GM21619 (cell line): ENCODE measurements at regions not wholly inside any gene's neighbourhood (a gene's known extent, or its start where the extent isn't known, plus 50 kb on each side); places are given as distances from the start of the nearest gene placed in this dataset.

Source experiments
- ATAC-seq: cut with Tn5 transposase; IDR thresholded peaks from one replicate; pipeline ENCODE4 v1.9.1; 2021; ENCODE audit not compliant: unreplicated experiment

DNA sequence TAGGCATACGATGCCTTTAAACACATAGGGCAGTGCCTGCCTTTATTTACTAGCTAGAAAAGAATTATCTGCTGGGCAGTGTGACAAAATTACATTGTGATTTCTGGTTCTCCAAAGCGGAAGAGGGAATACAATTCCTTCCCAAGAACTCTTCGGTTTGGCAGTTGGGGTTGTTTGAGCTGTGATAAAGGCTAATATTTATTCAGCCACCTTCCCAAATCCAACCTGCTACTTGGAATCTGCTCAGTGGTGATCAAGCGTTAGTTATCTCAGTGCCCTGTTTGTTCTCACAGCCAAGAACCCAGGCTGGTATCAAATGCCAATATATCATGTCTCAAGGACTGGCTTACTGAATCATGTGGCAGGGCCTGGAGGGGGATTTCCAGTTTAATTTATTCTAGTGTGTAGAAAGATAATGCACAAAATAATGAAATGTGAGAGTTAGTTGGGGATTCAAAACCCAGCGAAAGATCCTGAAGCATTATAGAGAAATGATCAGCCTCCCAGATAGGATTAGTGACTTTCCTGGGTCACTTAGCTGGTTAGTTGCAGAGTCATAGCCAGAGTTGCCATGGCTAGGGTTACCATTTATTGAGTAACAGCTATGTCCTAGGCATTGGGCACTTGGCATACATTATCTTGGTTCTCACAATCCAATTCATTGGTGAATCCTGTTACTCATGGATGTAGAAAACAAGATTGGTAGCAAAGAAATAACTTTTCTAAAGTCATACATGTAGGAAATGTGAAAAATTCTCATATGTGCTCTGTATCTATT lies 457.0 kb upstream of the KLF4 start:
- no peak for ATAC-seq

DNA sequence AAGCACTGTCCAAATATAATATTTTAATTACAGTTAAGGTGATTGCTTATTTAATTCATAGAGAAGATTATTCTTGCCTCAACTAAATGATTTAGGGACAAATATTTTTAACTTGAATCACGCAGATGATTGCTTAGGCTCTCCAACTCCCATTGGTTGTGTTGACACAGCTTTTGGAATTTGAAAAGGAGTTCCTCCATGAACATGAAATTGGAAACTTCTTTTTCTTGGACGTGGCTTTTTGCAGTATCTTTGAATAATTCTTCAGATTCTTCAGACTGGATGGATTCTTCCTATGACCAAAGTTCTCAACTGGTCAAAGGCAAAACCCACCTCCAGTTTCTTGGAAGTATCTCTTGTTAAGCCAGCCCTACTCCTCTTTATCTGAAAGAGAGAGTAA lies 456.4 kb upstream of the KLF4 start:
- ATAC-seq = no peak

DNA sequence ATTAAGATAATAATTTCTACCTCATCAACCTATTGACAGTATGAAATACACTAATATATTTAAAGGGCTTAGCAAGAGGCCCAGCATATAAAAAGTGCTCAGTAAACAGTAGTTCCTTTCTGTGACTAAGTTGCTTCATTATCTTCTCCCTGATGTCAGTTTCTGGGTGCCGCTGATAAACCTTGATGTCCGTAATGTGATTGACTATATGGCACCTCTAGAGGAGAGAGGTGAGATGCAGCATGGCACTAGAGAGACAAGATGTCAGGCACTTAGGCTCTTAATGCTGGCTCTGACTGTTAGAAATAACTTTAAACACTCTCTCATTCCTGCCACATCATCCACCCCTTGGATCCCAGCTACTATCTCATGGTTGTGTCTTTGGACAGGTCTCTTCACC lies 455.9 kb upstream of the KLF4 start:
- no peak for ATAC-seq

DNA sequence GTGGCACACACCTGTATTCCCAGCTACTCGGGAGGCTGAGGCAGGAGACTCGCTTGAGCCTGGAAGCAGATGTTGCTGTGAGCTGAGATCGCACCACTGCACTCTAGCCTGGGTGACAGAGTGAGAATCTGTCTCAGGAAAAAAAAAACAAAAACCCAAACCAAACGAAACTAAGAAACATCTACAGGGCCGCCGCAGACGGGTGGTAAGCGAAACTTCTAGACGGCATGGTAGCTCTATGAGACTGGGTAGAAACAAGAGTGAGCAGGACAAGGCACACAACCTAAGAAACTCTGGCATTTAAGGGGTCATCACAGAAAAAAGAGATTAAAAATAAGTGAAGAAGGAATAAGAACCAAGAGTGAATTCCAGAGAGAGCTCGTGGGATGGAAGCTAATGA lies 454.8 kb upstream of the KLF4 start:
- ATAC-seq = no peak

DNA sequence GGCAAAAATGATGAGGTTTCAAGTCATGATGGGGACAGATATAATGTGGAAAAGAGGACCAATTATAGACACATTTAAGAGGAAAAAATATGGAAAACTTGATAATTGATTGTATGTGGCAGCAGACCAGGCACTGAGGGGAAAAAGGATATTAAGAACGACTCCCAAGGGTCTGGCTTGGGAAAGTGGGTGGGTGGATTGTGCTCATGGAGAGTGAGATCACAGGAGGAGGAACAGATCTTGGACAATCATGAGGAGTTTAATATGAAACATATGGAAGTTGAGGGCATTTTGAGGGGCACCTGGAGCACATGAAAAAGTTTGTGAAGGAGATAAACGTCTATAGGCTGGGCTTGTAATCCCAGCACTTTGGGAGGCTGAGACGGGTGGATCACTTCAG lies 454.3 kb upstream of the KLF4 start:
- no peak for ATAC-seq

DNA sequence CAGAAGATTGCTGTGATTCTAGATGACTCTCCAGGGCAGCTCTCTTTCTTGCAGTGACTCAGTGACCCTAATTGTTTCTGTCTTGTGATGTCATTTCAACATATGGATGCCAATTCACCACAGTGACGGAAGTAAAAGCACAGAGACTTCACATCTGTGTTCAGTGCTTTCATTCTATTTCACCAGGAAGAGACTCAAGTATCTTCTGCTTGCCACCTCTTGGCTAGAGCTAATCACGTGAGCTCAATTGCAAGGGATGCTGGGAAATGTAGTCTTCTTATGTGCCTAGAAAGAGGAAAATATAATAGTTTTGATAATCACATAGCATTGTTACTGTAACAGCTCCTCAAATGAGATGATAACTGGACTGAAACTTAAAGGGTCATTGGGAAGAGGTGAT lies 453.3 kb upstream of the KLF4 start:
- no peak for ATAC-seq

DNA sequence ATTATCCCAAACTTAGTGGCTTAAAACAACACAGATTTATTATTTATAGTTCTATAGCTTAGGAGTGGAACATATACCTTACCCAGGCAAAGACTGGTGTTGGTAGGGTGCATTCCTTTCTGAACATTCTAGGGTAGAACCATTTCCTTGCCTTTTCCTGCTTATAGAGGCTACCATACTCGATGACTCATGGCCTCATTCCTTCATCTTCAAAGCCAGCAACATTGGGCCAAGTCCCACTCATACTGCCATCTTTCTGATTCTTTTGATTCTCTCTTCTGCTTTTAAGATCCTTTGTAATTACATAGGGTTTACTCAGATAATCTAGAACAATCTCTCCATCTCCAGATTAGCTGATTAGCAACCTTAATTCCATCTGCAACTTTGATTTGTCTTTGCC lies 452.7 kb upstream of the KLF4 start:
- ATAC-seq = no peak

DNA sequence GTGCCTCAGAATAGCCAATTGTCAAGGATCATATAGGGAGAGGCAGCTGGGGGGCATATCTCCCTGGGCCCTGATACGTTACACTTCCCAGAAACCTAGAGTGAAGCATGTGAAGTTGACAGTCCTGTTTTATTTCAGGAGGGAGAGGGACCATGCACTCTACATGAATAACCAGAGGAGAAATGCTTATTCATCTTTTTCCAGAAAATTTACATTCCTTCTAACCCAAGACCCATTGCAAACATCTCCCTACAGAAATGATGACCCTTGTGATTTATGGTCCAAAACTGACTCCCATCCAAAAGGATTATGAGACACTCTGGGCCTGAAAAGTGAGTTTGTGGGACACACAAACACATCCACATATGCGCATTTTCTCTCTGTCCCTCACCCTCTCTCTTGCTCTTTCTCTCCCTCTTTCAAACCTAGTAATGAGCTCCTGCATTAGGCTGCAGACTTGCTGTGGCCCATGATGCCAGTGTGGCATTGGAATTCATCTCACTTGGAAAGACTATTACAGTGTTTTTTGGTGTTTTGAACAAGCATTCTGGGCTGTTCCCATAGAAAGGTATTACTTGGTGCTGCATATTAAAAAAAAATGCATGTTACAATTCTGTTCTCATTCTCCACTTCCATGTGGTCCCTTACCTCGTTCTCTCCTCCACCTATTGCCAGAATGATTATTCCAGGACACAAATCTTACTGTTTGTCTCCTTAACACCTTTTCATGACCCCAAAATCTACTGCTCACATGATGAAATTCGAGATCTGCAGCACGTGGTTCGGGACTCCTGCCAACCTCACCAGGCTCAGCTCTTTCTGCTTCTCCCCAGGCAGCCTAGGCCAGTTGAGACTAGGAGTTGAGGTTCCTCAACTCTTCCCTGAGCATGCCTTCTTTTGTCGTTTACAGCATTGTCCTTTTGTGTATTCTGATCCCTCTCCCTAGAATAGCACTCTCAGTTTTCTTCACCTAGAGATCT lies 451.3 kb upstream of the KLF4 start:
- ATAC-seq = no peak

DNA sequence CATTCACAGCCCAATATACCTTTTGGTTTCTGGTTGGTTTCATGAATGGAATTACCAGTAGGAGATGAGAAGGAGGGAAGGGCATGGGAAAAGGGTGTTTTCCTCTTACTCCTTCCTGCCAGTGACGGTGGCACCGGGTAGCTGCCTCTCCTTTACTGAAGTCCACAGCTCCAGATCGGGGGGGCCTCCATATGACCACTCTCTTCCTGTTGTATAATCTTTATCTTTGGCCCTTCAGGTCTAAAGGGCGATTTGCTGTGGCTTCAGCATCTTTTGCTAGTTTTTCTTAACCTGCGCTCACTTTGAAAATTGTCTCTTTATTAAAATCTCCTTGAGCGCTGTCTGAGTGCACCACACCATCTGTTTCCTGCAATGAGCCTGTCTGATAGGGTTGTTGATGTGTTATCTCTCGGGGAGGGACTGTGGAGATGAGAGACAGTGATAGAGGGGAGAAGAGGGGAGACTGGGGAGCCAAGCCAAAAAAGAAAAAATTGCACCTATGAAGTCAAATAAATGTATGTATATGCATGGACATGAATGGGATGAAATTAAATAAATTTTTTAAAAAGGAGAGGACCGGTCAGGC lies 449.3 kb upstream of the KLF4 start:
- no peak for ATAC-seq

DNA sequence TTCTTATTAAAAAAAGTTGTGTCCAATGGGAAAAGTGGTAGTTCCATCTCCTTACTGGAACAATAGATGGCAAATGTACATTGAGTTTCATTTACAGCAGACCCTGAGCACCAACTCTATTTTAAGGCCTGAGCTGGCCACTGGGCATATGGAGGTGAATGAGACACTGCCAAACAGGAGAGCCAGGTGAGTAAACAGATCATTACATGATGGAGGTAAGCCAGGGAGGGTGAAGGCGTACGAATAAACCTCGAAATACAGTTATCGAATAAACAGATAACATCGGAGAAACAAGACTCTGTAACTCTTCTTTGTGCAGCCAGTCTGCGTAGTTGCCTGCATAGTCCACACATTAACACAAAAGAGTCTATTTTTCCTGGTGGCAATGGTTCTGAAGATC lies 446.4 kb upstream of the KLF4 start:
- no peak for ATAC-seq

DNA sequence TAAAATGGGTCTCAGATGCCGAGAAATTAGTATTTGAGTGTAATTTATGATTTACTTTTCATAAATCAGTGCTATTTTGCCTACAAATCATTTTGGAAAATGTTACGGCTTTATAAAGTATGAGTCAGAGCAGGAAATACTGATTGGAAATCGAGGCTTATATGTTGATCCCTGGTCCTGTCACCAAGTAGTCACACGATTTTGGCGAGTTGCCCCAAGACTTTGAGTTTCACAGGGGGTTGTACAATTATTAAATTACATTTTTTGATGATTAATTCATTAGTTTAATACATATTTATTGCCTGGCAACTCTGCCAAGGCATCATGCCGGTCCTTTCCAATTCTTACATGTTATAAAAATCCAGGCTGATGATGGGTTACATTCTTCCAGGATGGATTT lies 443.9 kb upstream of the KLF4 start:
- no peak for ATAC-seq

DNA sequence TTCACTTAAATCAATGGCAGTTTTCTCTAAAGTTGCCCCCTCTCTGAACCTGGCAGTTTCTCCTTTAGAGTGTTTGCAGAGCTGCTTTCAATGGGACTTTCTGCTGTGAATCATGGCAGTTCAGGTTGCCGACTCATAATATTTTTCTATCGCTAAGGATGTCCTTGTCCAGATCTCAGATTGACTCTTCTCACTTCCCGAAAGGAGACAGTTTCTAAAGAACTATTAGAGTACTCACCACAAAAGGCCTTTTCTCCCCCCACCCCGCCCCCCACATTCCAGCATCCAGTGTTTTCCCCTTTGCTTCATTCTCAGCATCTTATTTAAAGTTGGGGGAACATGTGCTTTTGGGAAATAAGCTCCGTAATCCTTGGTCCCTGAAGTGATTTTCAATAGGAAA lies 443.5 kb upstream of the KLF4 start:
- ATAC-seq = no peak

DNA sequence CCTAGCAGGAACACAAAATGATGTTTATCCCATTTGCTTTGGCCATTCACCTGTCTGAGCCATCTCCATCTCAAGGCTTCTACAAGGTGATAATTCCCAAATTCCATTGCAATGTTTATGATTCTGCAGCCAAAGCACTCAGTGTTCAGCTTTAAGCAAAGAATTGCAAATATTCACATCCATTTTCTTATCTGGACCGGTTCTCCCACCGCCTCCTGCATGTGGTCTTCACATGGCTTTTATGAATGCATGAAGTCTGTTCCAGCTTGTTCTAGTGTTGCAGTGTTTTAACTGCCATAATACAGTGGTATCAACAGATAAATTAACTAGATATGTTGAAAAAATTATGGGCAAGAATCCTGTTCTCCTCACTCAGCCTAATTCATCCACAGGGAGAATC lies 443.0 kb upstream of the KLF4 start:
- no peak for ATAC-seq

DNA sequence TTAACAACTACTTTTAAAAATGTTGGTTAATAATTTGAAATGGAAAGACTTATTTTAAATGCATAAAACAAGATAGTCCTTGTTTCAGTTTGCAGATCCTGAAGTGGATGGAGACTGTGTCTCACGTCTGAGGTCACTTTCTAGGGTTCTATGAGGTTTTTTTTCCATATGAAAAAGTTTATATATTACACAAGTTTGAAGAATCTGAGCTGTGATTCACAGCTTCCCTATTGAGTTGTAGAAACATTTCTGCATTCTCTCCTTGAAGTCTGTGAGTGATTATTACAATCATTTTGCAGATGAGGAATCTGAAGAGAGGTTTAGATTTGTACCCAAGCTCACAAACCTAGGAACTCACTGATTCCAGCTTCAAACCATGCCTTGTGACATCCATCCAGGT lies 442.5 kb upstream of the KLF4 start:
- no peak for ATAC-seq

DNA sequence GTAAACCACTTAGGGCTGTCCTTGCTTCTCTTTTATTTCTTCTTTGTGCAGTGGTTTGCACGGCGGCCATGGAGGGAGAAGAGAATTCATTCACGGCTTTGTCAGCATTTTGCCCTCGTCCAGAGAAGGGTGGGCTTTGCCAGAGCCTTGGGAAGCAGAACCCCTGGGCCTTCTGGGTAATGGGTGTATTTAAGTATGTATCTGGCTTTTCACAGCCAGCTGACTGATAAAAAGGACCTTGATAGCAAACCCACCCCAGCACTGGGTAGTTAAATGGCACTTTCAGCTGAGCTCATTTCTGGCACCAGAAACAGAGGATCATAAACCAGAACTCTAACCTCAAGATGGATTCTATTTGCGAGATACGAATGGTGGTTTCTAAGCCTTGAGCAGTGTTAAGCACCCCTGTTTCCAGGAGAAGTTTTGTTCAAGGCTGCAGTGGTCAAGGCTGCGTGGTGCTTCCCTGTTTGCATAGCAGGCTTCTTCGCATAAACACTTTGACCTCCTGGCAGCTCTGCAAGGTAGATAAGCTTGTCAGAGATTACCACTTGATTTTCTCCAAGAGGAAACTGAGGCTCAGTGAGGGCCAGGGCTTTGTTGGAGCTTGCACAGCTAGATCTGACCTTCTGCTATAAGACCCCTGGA lies 441.6 kb upstream of the KLF4 start:
- ATAC-seq = no peak

DNA sequence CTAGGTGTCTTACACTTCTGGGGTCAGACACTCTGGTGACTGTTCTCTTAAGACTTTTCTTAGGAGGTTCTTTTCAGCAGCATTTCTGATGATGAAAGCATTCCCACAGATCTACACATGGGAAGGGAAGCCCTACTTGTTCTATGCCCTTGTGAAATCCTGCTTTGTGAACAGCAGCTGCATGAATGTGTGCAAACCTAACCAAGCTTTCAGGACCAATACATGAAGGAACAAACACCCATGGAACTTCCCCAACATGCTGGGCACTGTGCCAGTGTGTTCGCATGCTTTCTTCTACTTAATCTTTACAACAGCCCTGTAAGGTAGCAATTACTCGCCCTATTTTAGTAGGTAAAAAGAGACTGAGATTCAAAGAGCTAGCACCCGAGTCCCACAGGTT lies 439.9 kb upstream of the KLF4 start:
- ATAC-seq = no peak

DNA sequence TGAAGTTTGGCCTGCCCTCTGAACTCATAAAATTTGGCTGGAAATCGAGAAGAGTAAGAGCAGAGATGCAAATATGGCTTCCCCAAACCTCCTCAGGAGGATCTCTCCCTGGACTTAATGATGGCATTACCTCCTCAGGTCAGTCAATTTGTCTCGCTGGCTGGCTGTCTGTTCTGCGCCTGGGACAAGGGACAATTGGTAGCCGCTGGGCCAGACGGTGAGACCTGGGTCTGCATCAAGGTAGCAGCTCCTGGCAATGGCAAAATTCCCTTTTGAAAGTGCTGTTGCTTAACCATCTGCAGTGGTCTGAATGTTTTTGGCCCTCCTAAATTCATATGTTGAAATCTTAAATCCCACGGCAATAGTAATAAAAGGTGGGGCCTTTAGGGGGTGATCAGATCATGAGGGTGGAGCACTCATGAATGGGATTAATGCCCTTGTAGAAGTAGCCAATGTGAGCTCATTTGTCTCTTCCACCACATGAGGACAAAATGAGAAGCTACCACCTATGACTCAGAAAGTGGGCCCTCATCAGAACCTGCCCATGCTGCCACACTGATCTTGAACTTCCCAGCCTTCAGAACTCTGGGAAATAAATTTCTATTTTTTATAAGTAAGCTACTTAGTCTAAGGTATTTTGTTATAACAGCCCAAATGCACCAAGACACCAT lies 439.3 kb upstream of the KLF4 start:
- no peak for ATAC-seq

DNA sequence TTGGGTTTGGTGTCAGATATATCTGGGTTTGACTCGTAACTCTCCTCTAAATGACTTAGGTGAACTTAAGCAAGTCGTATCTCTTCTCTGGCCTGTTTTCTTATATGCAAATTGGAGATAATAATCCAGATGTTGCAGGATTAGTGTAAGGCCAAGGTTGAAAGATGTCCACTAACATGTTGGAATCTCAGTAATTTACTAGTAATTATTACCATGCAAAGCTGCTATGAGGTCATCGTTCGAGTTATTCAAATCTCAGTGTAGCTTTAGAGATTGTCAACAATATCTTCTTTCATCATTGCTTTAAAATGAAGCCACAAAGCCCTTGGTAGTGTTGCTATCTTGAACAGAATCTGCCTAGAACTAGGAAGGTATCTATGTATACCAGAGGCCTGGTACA lies 437.7 kb upstream of the KLF4 start:
- ATAC-seq = no peak

DNA sequence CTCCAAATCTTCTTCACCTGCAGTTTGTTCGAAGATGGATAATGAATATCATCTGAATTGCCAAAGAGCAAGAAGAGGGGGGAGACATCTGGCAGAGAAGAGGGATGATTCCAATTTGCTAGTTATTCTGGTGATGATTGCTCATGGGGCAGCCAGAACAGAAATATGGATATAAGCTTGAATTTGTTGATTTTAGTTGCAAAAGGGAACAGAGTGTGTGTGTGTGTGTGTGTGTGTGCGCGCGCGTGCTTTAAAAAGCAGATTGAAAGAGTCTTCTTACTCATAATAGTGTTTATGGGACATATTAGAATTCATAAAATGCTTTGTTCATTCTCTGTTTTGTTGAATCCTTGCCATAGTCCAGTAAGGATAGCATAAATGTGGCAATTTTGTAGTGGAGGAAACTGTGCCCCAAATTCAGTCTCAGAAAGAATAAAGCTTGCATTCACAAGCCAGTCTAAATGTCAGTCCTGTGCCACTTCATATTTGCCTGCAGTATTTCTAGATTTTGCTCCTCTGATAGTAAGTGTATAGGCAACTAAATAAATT lies 436.3 kb upstream of the KLF4 start:
- ATAC-seq = no peak

DNA sequence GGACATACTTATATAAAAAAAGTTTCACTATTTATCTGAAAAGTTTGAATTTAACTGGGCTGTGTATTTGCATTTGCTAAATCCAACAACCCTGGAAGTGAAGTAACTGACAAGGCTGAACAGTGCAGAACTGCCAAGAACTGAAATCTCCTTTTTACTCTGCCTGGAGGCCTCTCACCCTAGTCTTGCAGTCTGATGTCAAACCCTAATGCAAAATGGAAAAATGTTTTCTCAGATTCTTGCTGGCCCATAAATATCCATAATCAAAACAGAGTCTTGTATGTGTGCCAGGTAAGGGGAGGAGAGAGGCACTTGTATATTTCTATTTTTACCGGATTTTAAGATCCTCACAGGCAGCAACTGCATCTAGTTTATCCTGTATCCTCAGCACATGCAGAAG lies 432.7 kb upstream of the KLF4 start:
- ATAC-seq = no peak

DNA sequence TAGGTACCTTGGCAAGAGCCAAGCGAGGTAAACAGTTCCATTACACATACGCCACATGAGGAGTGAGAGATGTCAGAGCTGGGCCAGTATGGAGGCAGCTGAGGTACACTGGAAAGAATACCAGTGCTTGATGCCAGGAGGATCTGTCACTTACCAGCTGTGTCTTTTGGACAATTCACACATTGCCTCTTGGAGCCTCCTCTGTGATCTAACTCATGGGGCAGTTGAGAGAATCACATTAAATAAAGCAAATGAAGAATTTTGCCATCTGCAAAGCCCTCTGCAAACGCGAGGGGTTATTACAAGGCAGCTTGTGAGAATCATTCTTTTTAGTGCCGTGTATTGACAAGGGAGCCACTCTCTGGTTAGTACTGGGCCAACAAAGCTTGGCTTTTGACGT lies 429.7 kb upstream of the KLF4 start:
- no peak for ATAC-seq
